CD8-positive, alpha-beta memory T cell (primary cell): ENCODE measurements at regions not wholly inside any gene's neighbourhood (a gene's known extent, or its start where the extent isn't known, plus 50 kb on each side); places are given as distances from the start of the nearest gene placed in this dataset.

ENCODE experiments used
- CTCF ChIA-PET: fragments of 350-600 bp; sonication (Branson Sonifier 250); formaldehyde crosslinking; loops from one replicate; lab custom pipeline; 2021; ENCODE audit warnings: antibody characterized with exemption; lab: Charles Lee
- POLR2A ChIA-PET: fragments of 350-600 bp; sonication (Branson Sonifier 250); formaldehyde crosslinking; loops from one replicate; lab custom pipeline; 2021; ENCODE audit warnings: antibody characterized with exemption; lab: Charles Lee
- DNase-seq, 5 donors: peaks; one replicate each; pipeline versions ENCODE4 v3.0.0 to v3.0.0-alpha.2; 2020 to 2022; ENCODE audit warnings: mixed read lengths in 1 of 5
- H3K27ac ChIP-seq: one replicate; pipeline ENCODE4 v1.7.0; 2013; ENCODE audit warnings: low read depth, mild to moderate bottlenecking, low read length, moderate library complexity
- H3K27me3 ChIP-seq: 2 replicates; pipeline ENCODE4 v1.7.0; 2013; ENCODE audit warnings: low read length, mild to moderate bottlenecking; ENCODE audit not compliant: insufficient read depth, poor library complexity, severe bottlenecking
- H3K36me3 ChIP-seq: 2 replicates; pipeline ENCODE4 v1.7.0; 2013; ENCODE audit warnings: mild to moderate bottlenecking, low read length, moderate library complexity; ENCODE audit not compliant: insufficient read depth
- H3K4me1 ChIP-seq: 2 replicates; pipeline ENCODE4 v1.7.0; 2013; ENCODE audit warnings: mild to moderate bottlenecking, low read length, moderate library complexity; ENCODE audit not compliant: insufficient read depth
- H3K4me3 ChIP-seq: 2 replicates; pipeline ENCODE4 v1.7.0; 2013; ENCODE audit warnings: mild to moderate bottlenecking, low read length
- H3K9me3 ChIP-seq: 2 replicates; pipeline ENCODE4 v1.7.0; 2013; ENCODE audit warnings: mild to moderate bottlenecking, low read length
- H3K27ac Mint-ChIP-seq, 8 donors: one replicate each; pipeline ENCODE4 v1.8.0; 2020 to 2021; ENCODE audit warnings: mixed read lengths in 8 of 8, mild to moderate bottlenecking in 6 of 8, inconsistent platforms in 3 of 8, moderate library complexity in 3 of 8
- H3K27me3 Mint-ChIP-seq, 2 donors: one replicate each; pipeline ENCODE4 v1.8.0; 2020 to 2021; ENCODE audit warnings: mixed read lengths in 2 of 2, mild to moderate bottlenecking in 1 of 2, moderate library complexity in 1 of 2
- H3K36me3 Mint-ChIP-seq, 3 donors: one replicate each; pipeline ENCODE4 v1.8.0; 2020 to 2021; ENCODE audit warnings: mixed read lengths in 3 of 3, inconsistent platforms in 1 of 3, mild to moderate bottlenecking in 1 of 3
- H3K4me1 Mint-ChIP-seq, 3 donors: one replicate each; pipeline ENCODE4 v1.8.0; 2020 to 2021; ENCODE audit warnings: mixed read lengths in 3 of 3, inconsistent platforms in 1 of 3, mild to moderate bottlenecking in 1 of 3
- H3K4me3 Mint-ChIP-seq, 7 donors: one replicate each; pipeline ENCODE4 v1.8.0; 2020 to 2021; ENCODE audit warnings: mixed read lengths in 7 of 7, mild to moderate bottlenecking in 6 of 7, moderate library complexity in 4 of 7, inconsistent platforms in 2 of 7
- H3K9me3 Mint-ChIP-seq, 5 donors: one replicate each; pipeline ENCODE4 v1.8.0; 2020 to 2022; ENCODE audit warnings: mixed read lengths in 5 of 5, mild to moderate bottlenecking in 3 of 5, moderate library complexity in 2 of 5, inconsistent platforms in 1 of 5

- Mint-ChIP-seq H3K27ac (no peak overlapping the region), H3K9me3 (peaks cover 4 to 26% (median 6%) of the 10 kb centered on the region in 5 donors), H3K4me1 (no peaks in the 10 kb centered on the region), H3K36me3 (no peaks in the 10 kb centered on the region), H3K27me3 (no peaks in the 10 kb centered on the region), H3K4me3 (no peak overlapping the region)
- H3K4me1 ChIP-seq: no peaks in the 10 kb centered on the region
- H3K9me3 ChIP-seq: no peaks in the 10 kb centered on the region
- DNase-seq: no peak
- H3K27me3 ChIP-seq: no peaks in the 10 kb centered on the region
- POLR2A ChIA-PET: no interaction called here
- no peaks in the 10 kb centered on the region for H3K36me3 ChIP-seq
- no peak overlapping the region for H3K4me3 ChIP-seq
- CTCF ChIA-PET: no interaction called here
- H3K27ac ChIP-seq: no peak overlapping the region
Measured at GRCh38 chr13:58823701-58824100, 1192.2 kb downstream of the PCDH17 start.

DNA sequence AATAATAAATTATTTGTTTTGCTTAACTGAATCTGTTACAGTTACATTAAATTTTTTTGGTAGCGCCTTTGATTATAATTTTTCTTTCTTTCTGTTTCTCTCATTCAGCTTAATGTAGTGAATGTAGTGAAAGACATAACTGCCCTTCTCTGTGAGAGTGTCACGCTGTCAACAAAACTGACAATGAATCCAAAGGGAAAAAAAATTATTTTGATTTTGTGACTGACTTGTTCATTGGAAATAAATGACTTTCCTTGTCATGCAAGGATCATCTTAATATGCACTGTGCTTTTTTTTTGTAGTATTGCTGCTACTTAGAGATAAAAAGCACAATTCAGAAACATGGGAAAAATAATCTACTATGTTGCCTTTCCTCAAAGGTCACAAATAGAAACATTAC is 1196.4 kb downstream of the PCDH17 start:
- Mint-ChIP-seq H3K4me1 (no peaks in the 10 kb centered on the region), H3K27ac (no peak overlapping the region), H3K4me3 (no peak overlapping the region), H3K36me3 (no peaks in the 10 kb centered on the region), H3K27me3 (no peaks in the 10 kb centered on the region), H3K9me3 (peaks cover 2 to 22% (median 6%) of the 10 kb centered on the region in 5 donors)
- Histone ChIP-seq H3K4me3 (no peak overlapping the region), H3K27me3 (no peaks in the 10 kb centered on the region), H3K4me1 (no peaks in the 10 kb centered on the region), H3K36me3 (no peaks in the 10 kb centered on the region), H3K27ac (no peak overlapping the region), H3K9me3 (no peaks in the 10 kb centered on the region)
- ChIA-PET POLR2A (no interaction called here), CTCF (no interaction called here)
- no peak for DNase-seq

GRCh38 chr13:58830841-58831240 is 1199.3 kb downstream of the PCDH17 start:
- POLR2A ChIA-PET: no interaction called here
- H3K9me3 Mint-ChIP-seq: peaks cover 1 to 29% (median 3%) of the 10 kb centered on the region in 5 donors

GRCh38 chr13:58838615-58839014 is 1207.1 kb downstream of the PCDH17 start:
- no peak overlapping the region for H3K27ac ChIP-seq
- no peak overlapping the region for H3K4me3 ChIP-seq
- CTCF ChIA-PET: no interaction called here
- no peaks in the 10 kb centered on the region for H3K9me3 ChIP-seq
- H3K27me3 Mint-ChIP-seq: peaks cover 0 to 1% of the 10 kb centered on the region in 2 donors
- no peak overlapping the region for H3K27ac Mint-ChIP-seq
- no peaks in the 10 kb centered on the region for H3K36me3 ChIP-seq
- H3K4me1 Mint-ChIP-seq: no peaks in the 10 kb centered on the region
- H3K4me3 Mint-ChIP-seq: no peak overlapping the region
- no peaks in the 10 kb centered on the region for H3K36me3 Mint-ChIP-seq
- POLR2A ChIA-PET: no interaction called here
- DNase-seq: no peak
- no peaks in the 10 kb centered on the region for H3K27me3 ChIP-seq
- no peaks in the 10 kb centered on the region for H3K4me1 ChIP-seq
- peaks cover 1 to 28% (median 9%) of the 10 kb centered on the region in 5 donors for H3K9me3 Mint-ChIP-seq

More at GRCh38 chr13:58830841-58831240, 1199.3 kb downstream of the PCDH17 start:
- H3K36me3 ChIP-seq: no peaks in the 10 kb centered on the region
- no peaks in the 10 kb centered on the region for H3K36me3 Mint-ChIP-seq
- CTCF ChIA-PET: no interaction called here
- H3K27ac ChIP-seq: no peak overlapping the region
- H3K4me1 ChIP-seq: no peaks in the 10 kb centered on the region
- no peaks in the 10 kb centered on the region for H3K27me3 Mint-ChIP-seq
- H3K4me3 Mint-ChIP-seq: no peak overlapping the region
- H3K9me3 ChIP-seq: no peaks in the 10 kb centered on the region
- no peaks in the 10 kb centered on the region for H3K4me1 Mint-ChIP-seq
- DNase-seq: no peak
- no peak overlapping the region for H3K4me3 ChIP-seq
- no peaks in the 10 kb centered on the region for H3K27me3 ChIP-seq
- no peak overlapping the region for H3K27ac Mint-ChIP-seq

DNA sequence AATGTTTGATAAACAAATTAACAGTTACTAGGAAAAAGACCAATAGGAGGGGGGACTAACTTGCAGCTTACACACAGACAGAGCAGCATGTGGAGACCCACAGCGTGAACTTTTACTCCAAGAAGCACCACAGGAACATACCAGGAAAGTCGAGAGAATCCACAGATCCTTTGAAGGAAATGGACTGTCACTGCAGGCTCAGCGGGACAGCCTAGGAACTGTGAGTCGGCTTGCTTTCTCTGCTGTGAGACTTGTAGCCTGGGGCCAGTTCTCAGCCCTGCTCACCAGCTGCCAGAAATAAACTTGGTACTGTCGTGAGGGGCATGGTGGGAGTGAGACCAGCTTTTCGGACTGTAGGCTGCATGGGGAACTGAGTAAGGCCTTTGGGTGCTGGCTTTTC is 1211.5 kb downstream of the PCDH17 start:
- Histone ChIP-seq H3K4me1 (no peaks in the 10 kb centered on the region), H3K27ac (no peak overlapping the region), H3K36me3 (no peaks in the 10 kb centered on the region), H3K9me3 (no peaks in the 10 kb centered on the region), H3K4me3 (no peak overlapping the region), H3K27me3 (no peaks in the 10 kb centered on the region)
- H3K9me3 Mint-ChIP-seq: peaks cover 8 to 52% (median 24%) of the 10 kb centered on the region in 5 donors
- H3K36me3 Mint-ChIP-seq: no peaks in the 10 kb centered on the region
- H3K4me1 Mint-ChIP-seq: no peaks in the 10 kb centered on the region
- ChIA-PET CTCF (no interaction called here), POLR2A (no interaction called here)
- peaks cover 0 to 1% of the 10 kb centered on the region in 2 donors for H3K27me3 Mint-ChIP-seq
- H3K4me3 Mint-ChIP-seq: no peak overlapping the region
- DNase-seq: no peak
- no peak overlapping the region for H3K27ac Mint-ChIP-seq

GRCh38 chr13:58843567-58843966 is 1212.0 kb downstream of the PCDH17 start:
- Histone ChIP-seq H3K27ac (no peak overlapping the region), H3K27me3 (no peaks in the 10 kb centered on the region), H3K9me3 (no peaks in the 10 kb centered on the region), H3K4me1 (no peaks in the 10 kb centered on the region), H3K4me3 (no peak overlapping the region), H3K36me3 (no peaks in the 10 kb centered on the region)
- no peaks in the 10 kb centered on the region for H3K36me3 Mint-ChIP-seq
- H3K27me3 Mint-ChIP-seq: peaks cover 0 to 1% of the 10 kb centered on the region in 2 donors
- no peaks in the 10 kb centered on the region for H3K4me1 Mint-ChIP-seq
- H3K27ac Mint-ChIP-seq: no peak overlapping the region
- peaks cover 8 to 48% (median 26%) of the 10 kb centered on the region in 5 donors for H3K9me3 Mint-ChIP-seq
- no peak overlapping the region for H3K4me3 Mint-ChIP-seq
- no peak for DNase-seq
- CTCF ChIA-PET: no interaction called here
- POLR2A ChIA-PET: no interaction called here

- H3K4me1 ChIP-seq: no peaks in the 10 kb centered on the region
- H3K4me1 Mint-ChIP-seq: no peaks in the 10 kb centered on the region
- CTCF ChIA-PET: no interaction called here
- H3K36me3 ChIP-seq: no peaks in the 10 kb centered on the region
- POLR2A ChIA-PET: no interaction called here
- H3K27ac ChIP-seq: no peak overlapping the region
- no peak overlapping the region for H3K4me3 Mint-ChIP-seq
- peaks cover 3 to 24% (median 10%) of the 10 kb centered on the region in 5 donors for H3K9me3 Mint-ChIP-seq
- H3K9me3 ChIP-seq: no peaks in the 10 kb centered on the region
- H3K27me3 ChIP-seq: no peaks in the 10 kb centered on the region
- no peaks in the 10 kb centered on the region for H3K36me3 Mint-ChIP-seq
- peaks cover 0 to 2% of the 10 kb centered on the region in 2 donors for H3K27me3 Mint-ChIP-seq
- DNase-seq: no peak
- H3K27ac Mint-ChIP-seq: no peak overlapping the region
- H3K4me3 ChIP-seq: no peak overlapping the region
Measured at GRCh38 chr13:58850161-58850560, 1218.6 kb downstream of the PCDH17 start.

- peaks cover 0 to 12% (median 3%) of the 10 kb centered on the region in 5 donors for H3K9me3 Mint-ChIP-seq
- no peaks in the 10 kb centered on the region for H3K27me3 ChIP-seq
- no peak overlapping the region for H3K27ac Mint-ChIP-seq
- peaks cover 0 to 2% of the 10 kb centered on the region in 2 donors for H3K27me3 Mint-ChIP-seq
- ChIA-PET CTCF (no interaction called here), POLR2A (no interaction called here)
- no peaks in the 10 kb centered on the region for H3K4me1 ChIP-seq
- H3K27ac ChIP-seq: no peak overlapping the region
- H3K36me3 Mint-ChIP-seq: no peaks in the 10 kb centered on the region
- no peak overlapping the region for H3K4me3 ChIP-seq
- no peaks in the 10 kb centered on the region for H3K9me3 ChIP-seq
- H3K36me3 ChIP-seq: no peaks in the 10 kb centered on the region
- H3K4me1 Mint-ChIP-seq: no peaks in the 10 kb centered on the region
- DNase-seq: no peak
- no peak overlapping the region for H3K4me3 Mint-ChIP-seq
Measured at GRCh38 chr13:58852076-58852475, 1220.5 kb downstream of the PCDH17 start.

DNA sequence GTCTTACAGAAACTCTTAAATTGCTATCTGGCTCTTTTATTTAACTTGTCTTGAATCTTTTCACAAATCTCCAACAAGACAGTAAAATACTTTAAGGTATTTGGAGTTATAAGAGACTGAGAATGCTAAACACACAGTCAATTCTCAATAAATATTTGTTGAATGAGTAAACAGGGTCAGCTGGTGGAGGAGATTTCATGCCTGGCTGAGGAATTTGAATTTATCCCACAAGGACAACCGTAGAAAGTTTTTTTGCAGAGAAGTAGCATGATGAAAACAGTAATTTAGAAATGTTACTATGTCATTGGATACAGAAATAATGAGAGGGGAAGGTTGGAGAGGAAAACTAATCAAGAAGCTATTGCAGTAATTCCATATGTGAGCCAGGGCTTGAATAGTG is 1223.7 kb downstream of the PCDH17 start:
- no peaks in the 10 kb centered on the region for H3K4me1 ChIP-seq
- H3K27ac ChIP-seq: no peak overlapping the region
- Mint-ChIP-seq H3K4me3 (no peak overlapping the region), H3K27me3 (peaks cover 0 to 2% of the 10 kb centered on the region in 2 donors), H3K36me3 (no peaks in the 10 kb centered on the region), H3K27ac (no peak overlapping the region), H3K9me3 (peaks cover 4 to 12% (median 5%) of the 10 kb centered on the region in 5 donors), H3K4me1 (no peaks in the 10 kb centered on the region)
- no peaks in the 10 kb centered on the region for H3K36me3 ChIP-seq
- DNase-seq: no peak
- no peak overlapping the region for H3K4me3 ChIP-seq
- H3K27me3 ChIP-seq: no peaks in the 10 kb centered on the region
- ChIA-PET CTCF (no interaction called here), POLR2A (no interaction called here)
- no peaks in the 10 kb centered on the region for H3K9me3 ChIP-seq
